HTR-8/SVneo (cell line): ENCODE measurements at regions not wholly inside any gene's neighbourhood (a gene's known extent, or its start where the extent isn't known, plus 50 kb on each side); places are given as distances from the start of the nearest gene placed in this dataset.
"Not testable (repeated sequence)": the region's sequence is repeated elsewhere in the genome, so short reads cannot be mapped to it uniquely, and the experiment has no call there.

Experiments
- DNase-seq: peaks from one replicate; pipeline ENCODE4 v3.0.0; 2011; ENCODE audit warnings: low spot score, mixed read lengths; ENCODE audit not compliant: insufficient read length
- FAIRE-seq: peaks from 2 replicates; lab custom pipeline; 2011; peaks lifted over from hg19 to GRCh38; lab: Jason Lieb, UNC

DNA sequence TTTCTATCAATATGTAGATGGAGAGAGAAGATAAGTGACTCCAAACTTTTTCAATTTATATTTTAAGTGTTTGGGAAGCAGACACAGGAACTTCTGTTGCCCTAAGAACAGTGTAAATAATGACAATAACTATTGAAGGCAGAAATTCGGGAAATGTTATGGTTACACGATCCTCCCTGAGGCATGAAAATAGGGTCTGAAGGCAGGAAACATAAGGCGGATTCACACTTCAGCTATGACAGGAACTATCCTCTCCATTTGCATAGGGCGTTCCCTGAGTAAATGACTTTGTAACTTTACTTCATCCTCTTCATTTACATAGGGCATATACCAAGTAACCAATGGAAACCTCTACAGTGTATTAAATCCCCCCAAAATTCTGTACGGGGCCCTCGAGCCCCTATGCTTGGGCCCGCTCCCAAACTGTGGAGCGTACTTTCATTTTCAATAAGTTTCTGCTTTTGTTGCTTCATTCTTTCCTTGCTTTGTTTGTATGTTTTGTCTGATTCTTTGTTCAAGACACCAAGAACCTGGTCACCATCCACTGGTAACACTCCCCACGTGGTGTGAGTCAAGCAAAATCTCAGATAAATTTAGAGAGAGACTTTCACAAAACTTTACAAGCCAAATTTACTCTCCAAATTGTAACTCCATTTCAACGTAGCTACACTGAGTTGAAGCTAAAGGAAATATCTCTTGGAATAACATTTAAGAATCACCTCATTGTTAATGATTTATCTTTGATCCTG, 2504.3 kb downstream of the ARAP2 start:
- no peak for DNase-seq
- FAIRE-seq = no peak

DNA sequence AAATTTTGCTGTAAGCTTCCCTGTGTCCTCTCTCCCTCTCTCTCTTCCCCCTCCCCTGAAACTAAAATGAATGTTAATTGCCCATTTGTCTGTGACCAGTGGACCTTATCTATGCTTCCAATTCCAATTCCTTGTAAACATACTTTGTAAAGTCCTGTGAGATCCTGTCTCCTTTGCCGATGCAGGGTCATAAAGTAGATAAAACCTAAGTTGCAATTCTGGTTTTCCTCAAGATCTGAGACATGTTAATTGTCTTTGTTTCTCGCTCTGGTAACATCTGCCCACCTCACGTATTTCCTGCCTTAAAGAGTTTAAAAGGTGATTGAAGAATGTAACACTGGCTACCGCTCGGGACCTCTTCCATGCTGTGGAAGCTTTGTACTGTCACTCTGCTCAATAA, 2503.4 kb downstream of the ARAP2 start:
- not testable (repeated sequence) for FAIRE-seq, DNase-seq

DNA sequence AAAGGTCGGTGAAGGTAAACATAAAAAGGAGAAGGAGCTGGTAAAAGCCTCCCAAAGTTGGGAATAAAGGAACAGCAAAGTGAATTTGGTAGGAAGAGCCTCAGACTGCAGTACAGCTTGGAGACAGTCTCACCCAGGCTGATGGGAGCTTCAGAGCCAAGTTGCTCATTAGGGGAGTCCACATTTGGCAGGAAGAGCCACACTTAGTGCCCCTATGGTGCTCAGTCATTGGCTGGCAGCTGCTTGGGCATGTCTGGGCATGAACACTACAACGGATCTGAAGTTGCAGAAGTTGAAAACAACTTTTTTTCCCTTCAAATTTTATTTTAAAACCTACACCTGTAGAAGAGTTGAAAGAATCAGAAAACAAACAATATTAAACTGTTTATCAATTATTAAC, 2497.3 kb downstream of the ARAP2 start:
- DNase-seq (no peak), FAIRE-seq (no peak)

GRCh38 chr4:33751050-33751449, 2493.3 kb downstream of the ARAP2 start:
- no peak for FAIRE-seq
- DNase-seq = no peak

- FAIRE-seq = no peak
Measured at GRCh38 chr4:33772582-33772981, 2471.7 kb downstream of the ARAP2 start.

GRCh38 chr4:33780952-33781791, 2463.1 kb downstream of the ARAP2 start:
- DNase-seq (peak; percentile 19), FAIRE-seq (no peak)

More at GRCh38 chr4:33772582-33772981, 2471.7 kb downstream of the ARAP2 start:
- DNase-seq = no peak

- FAIRE-seq (no peak), DNase-seq (no peak)
Measured at GRCh38 chr4:33785843-33786242, 2458.5 kb downstream of the ARAP2 start.

GRCh38 chr4:33802578-33802977, 2441.7 kb downstream of the ARAP2 start:
- FAIRE-seq (no peak), DNase-seq (no peak)

DNA sequence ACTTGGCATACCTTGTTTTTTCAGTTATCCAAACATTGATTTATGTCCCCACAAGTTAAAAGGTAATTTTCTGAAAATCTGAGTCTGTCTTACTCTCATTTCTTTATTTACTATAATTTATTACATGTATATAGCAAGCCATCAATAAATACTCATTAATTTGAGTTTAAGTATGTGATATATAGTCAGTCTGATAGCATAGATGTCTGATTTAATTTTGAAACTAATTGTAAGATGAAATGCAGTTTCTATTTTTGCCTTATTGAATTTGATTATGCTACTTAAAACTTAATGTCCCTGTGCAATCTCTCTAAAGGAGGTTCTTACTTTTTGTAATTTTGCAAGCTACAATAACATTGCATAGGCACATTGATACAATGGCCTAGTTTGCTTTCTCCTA, 2418.6 kb downstream of the ARAP2 start:
- FAIRE-seq = no peak
- no peak for DNase-seq

DNA sequence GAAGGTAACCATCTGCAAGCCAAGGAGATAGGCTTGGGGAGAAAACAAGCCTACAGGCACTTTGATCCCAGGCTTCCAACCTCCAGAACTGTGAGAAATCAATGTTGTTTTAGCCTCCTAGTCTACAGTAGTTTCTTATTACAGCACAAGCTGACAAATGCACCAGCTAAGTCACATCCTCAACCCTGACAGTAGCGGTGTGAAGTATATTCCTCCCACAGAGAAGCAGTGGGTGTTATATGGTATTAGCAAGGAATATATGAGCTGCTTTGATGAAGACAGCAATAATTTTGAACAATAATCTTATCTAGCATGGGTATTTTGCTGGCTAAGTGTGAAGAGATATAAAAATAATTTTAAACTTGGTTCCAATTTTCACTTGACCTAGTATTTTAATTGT, 2415.0 kb downstream of the ARAP2 start:
- DNase-seq, FAIRE-seq: not testable (repeated sequence)

DNA sequence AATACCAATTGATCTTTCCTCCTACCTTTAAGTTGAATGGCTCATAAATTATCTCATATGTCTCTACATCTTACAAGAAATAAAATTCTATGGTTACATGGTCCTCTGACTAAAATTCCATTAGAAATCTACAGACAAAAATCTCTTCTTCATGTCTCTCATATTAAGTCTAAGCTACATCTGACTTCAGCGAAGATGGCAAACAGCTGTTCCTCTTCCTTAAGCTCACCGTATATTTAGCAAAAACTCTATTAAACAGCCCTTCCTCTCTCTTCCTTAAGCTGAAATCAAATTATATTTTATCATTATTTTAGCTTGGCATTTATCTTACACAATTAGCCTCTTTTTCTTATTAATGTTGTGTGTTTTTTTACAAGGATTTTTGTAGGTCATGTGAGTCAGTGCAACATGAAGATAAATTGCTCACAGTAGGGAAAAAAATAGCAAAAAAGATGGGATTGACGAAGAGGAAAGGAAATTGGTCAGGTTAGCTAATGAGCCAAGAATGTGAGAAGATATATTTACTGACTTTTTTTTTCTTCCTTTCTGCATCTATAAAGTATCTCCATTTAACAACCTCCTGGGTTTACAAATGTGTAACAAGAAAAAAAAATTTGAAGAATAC, 2412.8 kb downstream of the ARAP2 start:
- DNase-seq (no peak), FAIRE-seq (no peak)

DNA sequence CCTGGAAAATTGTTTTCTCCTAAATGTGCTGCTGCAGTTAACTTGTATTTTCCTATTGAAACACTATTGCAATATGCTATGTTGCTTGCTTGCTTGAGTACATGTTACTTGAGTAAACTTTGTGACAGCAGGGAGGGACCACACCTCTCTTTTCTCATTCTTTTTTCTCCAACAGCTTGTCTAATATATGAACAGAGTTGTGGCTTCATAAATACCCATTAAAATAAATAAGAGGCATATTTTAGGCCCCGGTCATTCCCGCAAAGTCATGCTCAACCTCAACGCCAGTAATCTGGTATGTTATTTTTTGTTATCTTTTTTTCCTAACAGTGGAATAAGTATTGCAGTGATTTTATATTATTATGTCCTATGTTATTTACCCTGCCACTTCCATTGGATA, 2408.6 kb downstream of the ARAP2 start:
- FAIRE-seq, DNase-seq: not testable (repeated sequence)

DNA sequence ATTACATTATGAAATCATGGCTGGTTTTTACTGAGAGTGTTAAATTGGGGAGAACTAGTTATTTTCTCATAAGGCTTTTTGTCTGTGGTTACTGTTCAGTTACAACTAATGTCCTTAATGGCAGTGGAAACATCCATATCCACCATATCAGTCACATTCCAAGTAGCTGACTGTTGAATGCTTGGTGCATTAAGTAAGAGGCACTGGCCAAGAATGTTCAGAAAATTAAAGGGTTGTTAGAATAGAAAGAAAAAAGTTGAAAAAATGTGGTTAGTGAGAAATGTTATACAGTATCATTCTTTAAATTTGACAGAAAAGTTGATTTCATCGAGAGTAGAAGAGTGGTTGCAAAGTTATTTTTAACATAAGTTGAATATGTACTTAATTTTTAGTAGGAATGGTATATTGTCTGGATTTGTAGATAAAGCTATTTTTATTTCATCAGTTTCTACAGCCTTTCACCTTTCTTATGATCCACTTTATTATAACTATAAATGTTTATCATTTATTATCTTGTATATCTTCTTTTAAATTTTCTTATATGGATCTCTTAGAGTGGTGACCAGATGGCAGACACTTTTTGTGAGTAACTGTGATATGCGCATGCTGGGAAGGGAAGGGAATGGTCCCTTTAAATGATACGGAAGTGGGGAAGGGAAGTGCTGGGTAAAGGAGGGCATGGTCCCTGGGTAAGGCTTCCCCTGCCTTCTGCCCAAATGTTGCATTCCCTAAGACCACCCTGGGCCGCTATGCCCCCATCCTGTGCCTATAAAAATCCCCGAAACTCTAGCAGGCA, 2407.1 kb downstream of the ARAP2 start:
- FAIRE-seq (peak; percentile 76), DNase-seq (peak; percentile 19)

DNA sequence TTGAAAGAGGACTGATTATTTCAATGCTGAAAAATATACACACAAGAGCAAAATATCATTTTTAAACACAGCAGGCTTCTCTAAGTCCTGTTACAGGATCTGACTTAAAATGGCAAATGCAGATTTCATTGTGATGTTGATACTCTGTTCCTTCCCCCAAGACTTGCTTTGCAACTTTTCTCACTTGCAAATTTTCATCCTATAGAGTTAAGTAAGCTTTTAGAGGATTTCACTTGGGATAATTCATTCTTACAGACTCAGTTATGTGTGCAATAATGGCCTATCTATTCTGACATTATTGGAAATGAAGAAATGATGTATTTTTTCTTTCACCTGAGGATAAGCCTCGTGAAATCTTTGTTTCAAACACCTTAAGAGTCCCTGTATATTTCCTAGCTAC, 2403.2 kb downstream of the ARAP2 start:
- FAIRE-seq = no peak

DNA sequence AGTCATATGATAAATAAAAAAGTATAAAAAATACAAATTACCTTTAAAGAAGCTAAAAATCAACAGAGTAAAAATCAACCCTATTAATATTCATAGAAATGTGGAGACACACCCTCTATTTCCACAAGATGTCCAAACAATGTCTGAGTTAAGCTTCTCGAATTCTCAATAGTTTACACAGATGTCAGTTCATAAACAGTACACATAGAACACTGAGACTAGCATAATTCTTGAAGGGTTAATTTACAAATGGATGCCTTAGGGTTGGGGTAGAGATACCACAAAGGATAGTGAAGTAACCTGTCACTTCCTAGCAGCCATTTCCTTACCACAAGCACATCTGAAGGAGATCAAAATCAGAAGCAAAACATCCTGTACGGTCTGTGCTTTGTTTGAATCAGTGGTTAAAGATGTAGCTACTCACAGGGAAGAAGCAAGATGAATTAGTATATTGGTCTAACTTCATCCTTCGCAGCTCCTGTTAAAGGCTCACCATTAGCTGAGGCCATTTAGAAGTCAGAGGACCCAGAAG, 2393.9 kb downstream of the ARAP2 start:
- DNase-seq = no peak
- peak; percentile 83 for FAIRE-seq

More for the DNA sequence above, 2403.2 kb downstream of the ARAP2 start:
- DNase-seq = no peak

- not testable (repeated sequence) for FAIRE-seq, DNase-seq
Measured at GRCh38 chr4:33853670-33854069, 2390.6 kb downstream of the ARAP2 start.

DNA sequence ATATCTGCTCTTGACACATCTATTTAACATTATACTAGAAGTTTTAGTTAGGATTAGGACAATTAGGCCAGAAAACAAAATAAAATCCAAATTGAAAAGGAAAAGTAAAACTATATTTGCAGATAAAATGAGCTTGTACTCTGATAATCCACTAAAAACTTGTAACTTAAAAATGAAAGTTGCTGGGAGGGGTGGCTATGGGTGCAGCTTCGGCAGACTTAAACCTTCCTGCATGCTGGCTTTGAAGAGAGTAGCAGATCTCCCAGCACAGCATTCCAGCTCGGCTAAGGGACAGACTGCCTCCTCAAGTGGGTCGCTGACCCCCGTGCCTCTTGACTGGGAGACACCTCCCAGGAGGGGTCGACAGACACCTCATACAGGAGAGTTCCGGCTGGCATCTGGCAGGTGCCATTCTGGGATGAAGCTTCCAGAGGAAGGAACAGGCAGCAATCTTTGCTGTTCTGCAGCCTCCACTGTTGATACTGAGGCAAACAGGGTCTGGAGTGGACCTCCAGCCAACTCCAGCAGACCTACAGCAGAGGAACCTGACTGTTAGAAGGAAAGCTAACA, 2379.9 kb downstream of the ARAP2 start:
- FAIRE-seq (no peak), DNase-seq (no peak)

DNA sequence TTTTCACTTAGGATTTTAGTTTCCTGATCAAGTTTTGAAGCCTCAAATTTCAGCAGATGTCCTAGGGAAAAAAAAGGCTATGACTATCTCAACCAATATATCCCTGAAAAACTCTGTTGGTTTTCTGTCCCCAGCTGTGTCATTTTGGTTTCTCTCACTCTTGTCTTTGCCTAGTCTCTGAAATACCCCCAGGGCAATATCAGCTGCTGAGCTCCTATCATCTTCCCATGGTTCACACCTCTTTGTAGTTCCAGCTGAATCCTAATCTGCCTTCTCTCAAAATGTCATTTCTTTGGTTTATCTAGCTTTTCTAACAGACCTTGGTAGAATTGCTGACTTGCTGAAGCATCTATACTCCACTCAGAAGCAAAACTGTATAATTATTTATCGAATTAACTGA, 2370.5 kb downstream of the ARAP2 start:
- no peak for DNase-seq
- no peak for FAIRE-seq

GRCh38 chr4:33878710-33879109, 2365.6 kb downstream of the ARAP2 start:
- no peak for FAIRE-seq
- DNase-seq = no peak
